Glutamatergic neuron (in vitro differentiated cells): ENCODE measurements at regions not wholly inside any gene's neighbourhood (a gene's known extent, or its start where the extent isn't known, plus 50 kb on each side); places are given as distances from the start of the nearest gene placed in this dataset.

Source experiments
- DNase-seq: peaks from one replicate; pipeline ENCODE4 v3.0.0; 2022
- H3K27ac Mint-ChIP-seq: one replicate; pipeline ENCODE4 v1.8.0; 2020; ENCODE audit warnings: mild to moderate bottlenecking, mixed read lengths, inconsistent platforms; ENCODE audit not compliant: unreplicated experiment
- H3K27me3 Mint-ChIP-seq: one replicate; pipeline ENCODE4 v1.8.0; 2020; ENCODE audit warnings: mild to moderate bottlenecking, moderate library complexity, mixed read lengths, inconsistent platforms; ENCODE audit not compliant: unreplicated experiment
- H3K36me3 Mint-ChIP-seq: one replicate; pipeline ENCODE4 v1.8.0; 2020; ENCODE audit warnings: mild to moderate bottlenecking, mixed read lengths, inconsistent platforms; ENCODE audit not compliant: unreplicated experiment
- H3K4me1 Mint-ChIP-seq: one replicate; pipeline ENCODE4 v1.8.0; 2020; ENCODE audit warnings: mild to moderate bottlenecking, low read depth, mixed read lengths, inconsistent platforms; ENCODE audit not compliant: unreplicated experiment
- H3K4me3 Mint-ChIP-seq: one replicate; pipeline ENCODE4 v1.8.0; 2020; ENCODE audit warnings: mild to moderate bottlenecking, mixed read lengths, inconsistent platforms; ENCODE audit not compliant: unreplicated experiment
- H3K9me3 Mint-ChIP-seq: one replicate; pipeline ENCODE4 v1.8.0; 2020; ENCODE audit warnings: mild to moderate bottlenecking, moderate library complexity, mixed read lengths, inconsistent platforms; ENCODE audit not compliant: unreplicated experiment
- TF ChIP-seq, protein P1 (sequence below): fragments of 200-600 bp; sonication (generic); IDR thresholded peaks from one replicate; pipeline ENCODE4 v1.5.0; 2021; ENCODE audit not compliant: partially characterized antibody, unreplicated experiment

DNA sequence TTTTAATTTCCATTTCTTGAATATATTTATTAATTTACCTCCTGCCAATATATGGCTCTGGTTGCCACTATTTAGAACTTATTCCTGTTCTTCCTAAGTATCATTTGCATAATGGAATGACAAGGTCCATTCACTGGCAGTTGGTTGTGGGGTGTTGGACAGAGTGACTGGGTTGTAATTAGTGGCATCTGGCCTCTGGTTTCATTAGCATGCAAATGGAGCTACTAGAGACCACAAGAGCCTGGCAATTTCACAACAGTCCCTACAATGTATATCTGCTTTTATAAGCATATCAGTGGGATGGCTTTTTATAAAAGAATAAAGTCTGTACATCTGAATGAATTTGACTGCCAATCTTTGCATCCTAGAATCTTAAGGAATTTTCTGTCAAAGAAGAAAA is 1030.9 kb upstream of the CDH8 start:
- Mint-ChIP-seq H3K27ac (peak overlapping the region; percentile 77), H3K4me3 (no peak overlapping the region), H3K27me3 (no peaks in the 10 kb centered on the region), H3K36me3 (no peaks in the 10 kb centered on the region), H3K4me1 (peaks cover 22% of the 10 kb centered on the region), H3K9me3 (no peaks in the 10 kb centered on the region)
- DNase-seq, result no peak
- TF ChIP-seq, protein P1, sequence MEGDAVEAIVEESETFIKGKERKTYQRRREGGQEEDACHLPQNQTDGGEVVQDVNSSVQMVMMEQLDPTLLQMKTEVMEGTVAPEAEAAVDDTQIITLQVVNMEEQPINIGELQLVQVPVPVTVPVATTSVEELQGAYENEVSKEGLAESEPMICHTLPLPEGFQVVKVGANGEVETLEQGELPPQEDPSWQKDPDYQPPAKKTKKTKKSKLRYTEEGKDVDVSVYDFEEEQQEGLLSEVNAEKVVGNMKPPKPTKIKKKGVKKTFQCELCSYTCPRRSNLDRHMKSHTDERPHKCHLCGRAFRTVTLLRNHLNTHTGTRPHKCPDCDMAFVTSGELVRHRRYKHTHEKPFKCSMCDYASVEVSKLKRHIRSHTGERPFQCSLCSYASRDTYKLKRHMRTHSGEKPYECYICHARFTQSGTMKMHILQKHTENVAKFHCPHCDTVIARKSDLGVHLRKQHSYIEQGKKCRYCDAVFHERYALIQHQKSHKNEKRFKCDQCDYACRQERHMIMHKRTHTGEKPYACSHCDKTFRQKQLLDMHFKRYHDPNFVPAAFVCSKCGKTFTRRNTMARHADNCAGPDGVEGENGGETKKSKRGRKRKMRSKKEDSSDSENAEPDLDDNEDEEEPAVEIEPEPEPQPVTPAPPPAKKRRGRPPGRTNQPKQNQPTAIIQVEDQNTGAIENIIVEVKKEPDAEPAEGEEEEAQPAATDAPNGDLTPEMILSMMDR, result no peak

DNA sequence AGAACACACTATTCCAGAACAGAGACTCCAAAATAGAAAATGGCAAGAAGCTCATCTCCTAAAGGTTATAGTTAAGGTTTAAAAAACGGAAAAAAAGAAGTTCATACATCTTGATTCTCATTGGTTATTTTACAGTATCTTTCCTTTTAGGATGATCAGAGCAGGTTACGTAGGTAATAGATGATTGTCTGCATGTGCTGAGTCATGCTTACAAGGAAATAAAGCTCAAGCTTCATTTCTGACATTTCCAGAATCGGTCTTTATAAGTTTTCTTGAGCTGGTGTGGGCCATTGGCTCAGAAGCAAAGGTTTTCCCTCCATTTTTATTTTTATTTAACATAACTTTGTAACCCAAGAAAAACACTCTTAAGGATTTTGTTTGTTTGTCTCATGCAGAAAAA is 1030.3 kb upstream of the CDH8 start:
- Mint-ChIP-seq H3K4me3 (no peak overlapping the region), H3K27me3 (no peaks in the 10 kb centered on the region), H3K4me1 (peaks cover 22% of the 10 kb centered on the region), H3K27ac (no peak overlapping the region), H3K9me3 (no peaks in the 10 kb centered on the region), H3K36me3 (no peaks in the 10 kb centered on the region)
- DNase-seq, result no peak
- TF ChIP-seq, protein P1, result no peak

DNA sequence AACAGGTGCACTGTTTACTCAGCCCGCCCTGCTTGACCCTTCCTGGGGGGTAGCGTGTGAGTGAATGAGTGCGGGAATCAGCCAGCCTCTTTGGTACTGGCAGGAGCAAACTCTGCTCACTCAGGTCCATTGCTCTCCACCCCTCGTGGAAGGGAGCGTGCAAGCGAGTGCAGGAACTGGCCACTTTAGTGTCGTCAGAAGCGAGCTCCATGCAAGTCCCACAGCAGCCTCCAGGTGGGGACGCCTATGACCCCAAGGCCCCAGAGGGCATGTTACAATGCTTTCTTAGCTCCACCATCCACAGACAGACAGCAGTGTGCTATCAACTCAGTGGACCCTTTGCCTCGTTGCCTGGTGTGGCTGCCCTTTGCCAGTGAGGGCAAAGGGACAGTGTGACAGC is 1025.1 kb upstream of the CDH8 start:
- Mint-ChIP-seq H3K36me3 (no peaks in the 10 kb centered on the region), H3K27me3 (no peaks in the 10 kb centered on the region), H3K4me3 (no peak overlapping the region), H3K27ac (no peak overlapping the region), H3K9me3 (no peaks in the 10 kb centered on the region), H3K4me1 (peaks cover 6% of the 10 kb centered on the region)
- no peak for DNase-seq
- TF ChIP-seq, protein P1, result no peak

DNA sequence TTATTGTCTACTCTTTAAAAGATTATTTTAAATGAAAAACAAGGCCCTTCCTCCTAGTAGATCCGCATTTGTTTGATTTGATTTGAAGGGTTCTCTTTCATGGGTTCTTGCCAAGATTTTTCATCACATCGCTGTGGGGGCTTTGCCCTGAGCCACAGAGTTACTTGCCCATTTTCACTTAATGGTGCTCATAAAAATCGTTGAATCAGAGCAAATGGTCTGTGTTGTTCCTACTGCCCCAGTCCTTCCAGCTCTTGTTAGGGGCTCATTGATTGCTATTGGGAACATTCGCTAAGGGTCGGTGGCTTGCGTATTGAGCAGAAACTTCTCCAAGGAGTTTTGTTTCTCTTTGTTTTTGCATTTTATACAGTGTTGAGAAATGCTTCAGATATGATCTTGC is 1023.4 kb upstream of the CDH8 start:
- no peak for DNase-seq

DNA sequence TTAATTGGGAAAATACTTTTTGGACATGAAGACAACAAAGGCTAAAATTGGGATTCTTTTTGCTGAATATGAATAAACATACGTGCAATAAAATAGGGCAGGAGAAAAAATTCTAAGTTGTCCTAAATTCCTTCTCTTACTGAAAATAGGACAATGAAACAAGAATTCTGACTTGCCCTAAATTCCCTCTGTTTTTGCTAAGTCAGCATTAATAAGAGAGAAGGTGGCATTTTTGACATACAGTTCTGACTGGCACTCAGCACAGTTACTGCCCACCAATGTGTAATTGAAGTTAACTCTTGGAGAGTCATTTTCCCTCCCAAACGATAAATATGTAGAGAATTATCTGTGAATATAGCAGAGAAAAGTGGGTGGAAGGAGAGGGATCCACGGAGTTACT is 1021.1 kb upstream of the CDH8 start:
- TF ChIP-seq, protein P1, result no peak
- peaks cover 3% of the 10 kb centered on the region for H3K27me3 Mint-ChIP-seq
- no peak overlapping the region for H3K27ac Mint-ChIP-seq
- no peaks in the 10 kb centered on the region for H3K4me1 Mint-ChIP-seq
- no peaks in the 10 kb centered on the region for H3K36me3 Mint-ChIP-seq
- no peak overlapping the region for H3K4me3 Mint-ChIP-seq
- H3K9me3 Mint-ChIP-seq, result no peaks in the 10 kb centered on the region
- no peak for DNase-seq

More for the DNA sequence above, 1023.4 kb upstream of the CDH8 start:
- Mint-ChIP-seq H3K36me3 (no peaks in the 10 kb centered on the region), H3K4me3 (no peak overlapping the region), H3K4me1 (no peaks in the 10 kb centered on the region), H3K27me3 (peaks cover 3% of the 10 kb centered on the region), H3K9me3 (no peaks in the 10 kb centered on the region), H3K27ac (no peak overlapping the region)
- TF ChIP-seq, protein P1, result no peak
